WTC11 (cell line): ENCODE measurements at regions not wholly inside any gene's neighbourhood (a gene's known extent, or its start where the extent isn't known, plus 50 kb on each side); places are given as distances from the start of the nearest gene placed in this dataset.

ENCODE experiments used
- ATAC-seq: fragments of 200-7000 bp; cut with Tn5 transposase; 2 replicates; pipeline ENCODE4 v1.10.0; 2021; ENCODE audit warnings: mild to moderate bottlenecking, moderate library complexity
- CTCF ChIA-PET: fragments of 300-600 bp; sonication (Branson Sonifier 250); formaldehyde crosslinking; loops from one replicate; lab custom pipeline; 2021; ENCODE audit warnings: antibody characterized with exemption; lab: Charles Lee
- POLR2A ChIA-PET: fragments of 350-600 bp; sonication (Branson Sonifier 250); formaldehyde crosslinking; loops from one replicate; lab custom pipeline; 2021; ENCODE audit warnings: antibody characterized with exemption; lab: Charles Lee
- DNase-seq: peaks from one replicate; pipeline ENCODE4 v3.0.0; 2021; ENCODE audit warnings: low spot score
- H3K27ac Mint-ChIP-seq: 2 replicates; pipeline ENCODE4 v1.8.0; 2021; ENCODE audit warnings: mixed read lengths
- H3K27me3 Mint-ChIP-seq: 2 replicates; pipeline ENCODE4 v1.8.0; 2021; ENCODE audit warnings: low read depth, mild to moderate bottlenecking, moderate library complexity, mixed read lengths
- H3K36me3 Mint-ChIP-seq: 2 replicates; pipeline ENCODE4 v1.8.0; 2021; ENCODE audit warnings: mixed read lengths
- H3K4me1 Mint-ChIP-seq: 2 replicates; pipeline ENCODE4 v1.8.0; 2022; ENCODE audit warnings: mixed read lengths
- H3K4me3 Mint-ChIP-seq: 2 replicates; pipeline ENCODE4 v1.8.0; 2021; ENCODE audit warnings: mild to moderate bottlenecking, moderate library complexity, mixed read lengths
- H3K9me3 Mint-ChIP-seq: 2 replicates; pipeline ENCODE4 v1.8.0; 2021; ENCODE audit warnings: mixed read lengths
- AR ChIP-seq: fragments of 250-450 bp; sonication (Bioruptor Pico); IDR thresholded peaks from 2 replicates; pipeline ENCODE4 v1.9.0; 2021; ENCODE audit warnings: mild to moderate bottlenecking
- ARID4B ChIP-seq: sonication (generic); formaldehyde crosslinking; IDR thresholded peaks from 2 replicates; pipeline ENCODE4 v1.8.0; 2023; ENCODE audit warnings: missing genetic modification reagents, mild to moderate bottlenecking, borderline replicate concordance
- ATF3 ChIP-seq: sonication (generic); formaldehyde crosslinking; conservative IDR thresholded peaks from 2 replicates; pipeline ENCODE4 v1.8.1; 2022; ENCODE audit warnings: mild to moderate bottlenecking, missing genetic modification reagents
- CBFB ChIP-seq: sonication (generic); formaldehyde crosslinking; IDR thresholded peaks from 2 replicates; pipeline ENCODE4 v1.8.1; 2022; ENCODE audit warnings: mild to moderate bottlenecking, low read depth, missing genetic modification reagents
- CREM ChIP-seq: sonication (generic); formaldehyde crosslinking; IDR thresholded peaks from 2 replicates; pipeline ENCODE4 v1.8.1; 2022; ENCODE audit warnings: mild to moderate bottlenecking, missing genetic modification reagents, moderate library complexity
- ELF4 ChIP-seq: sonication (generic); formaldehyde crosslinking; IDR thresholded peaks from 2 replicates; pipeline ENCODE4 v1.8.1; 2022; ENCODE audit warnings: low read depth, mild to moderate bottlenecking, moderate library complexity, missing genetic modification reagents
- ERG ChIP-seq: fragments of 250-450 bp; sonication (Bioruptor Pico); IDR thresholded peaks from 2 replicates; pipeline ENCODE4 v1.8.0; 2021; ENCODE audit warnings: mild to moderate bottlenecking
- ESRRA ChIP-seq: sonication (generic); formaldehyde crosslinking; IDR thresholded peaks from 2 replicates; pipeline ENCODE4 v1.8.1; 2022; ENCODE audit warnings: mild to moderate bottlenecking, missing genetic modification reagents, borderline replicate concordance
- FOXK1 ChIP-seq: sonication (generic); formaldehyde crosslinking; IDR thresholded peaks from 2 replicates; pipeline ENCODE4 v1.8.0; 2022; ENCODE audit warnings: mild to moderate bottlenecking, moderate library complexity, missing genetic modification reagents
- MYBL2 ChIP-seq: sonication (generic); formaldehyde crosslinking; IDR thresholded peaks from 2 replicates; pipeline ENCODE4 v1.8.1; 2023; ENCODE audit warnings: mild to moderate bottlenecking, moderate library complexity, missing genetic modification reagents
- NFE2L1 ChIP-seq: sonication (generic); formaldehyde crosslinking; IDR thresholded peaks from 2 replicates; pipeline ENCODE4 v1.8.1; 2023; ENCODE audit warnings: missing genetic modification reagents
- SOX15 ChIP-seq: fragments of 250-450 bp; sonication (Bioruptor Pico); IDR thresholded peaks from 2 replicates; pipeline ENCODE4 v1.9.0; 2021; ENCODE audit warnings: mild to moderate bottlenecking
- SP1 ChIP-seq: sonication (generic); formaldehyde crosslinking; conservative IDR thresholded peaks from 2 replicates; pipeline ENCODE4 v1.8.1; 2022; ENCODE audit warnings: missing genetic modification reagents
- TCF7 ChIP-seq: sonication (generic); formaldehyde crosslinking; IDR thresholded peaks from 2 replicates; pipeline ENCODE4 v1.8.0; 2022; ENCODE audit warnings: mild to moderate bottlenecking, low read depth, missing genetic modification reagents, moderate library complexity
- TEAD1 ChIP-seq: sonication (generic); formaldehyde crosslinking; IDR thresholded peaks from 2 replicates; pipeline ENCODE4 v1.8.0; 2022; ENCODE audit warnings: mild to moderate bottlenecking, missing genetic modification reagents
- USF1 ChIP-seq: sonication (generic); formaldehyde crosslinking; IDR thresholded peaks from 2 replicates; pipeline ENCODE4 v1.8.0; 2022; ENCODE audit warnings: mild to moderate bottlenecking, missing genetic modification reagents
- ZNF138 ChIP-seq: sonication (generic); formaldehyde crosslinking; conservative IDR thresholded peaks from 2 replicates; pipeline ENCODE4 v1.8.1; 2022; ENCODE audit warnings: mild to moderate bottlenecking, moderate library complexity, missing genetic modification reagents
- ZNF416 ChIP-seq: fragments of 250-450 bp; sonication (Bioruptor Pico); IDR thresholded peaks from 2 replicates; pipeline ENCODE4 v1.9.0; 2021; ENCODE audit warnings: mild to moderate bottlenecking, inconsistent platforms
- ZNF512 ChIP-seq: sonication (generic); formaldehyde crosslinking; IDR thresholded peaks from 2 replicates; pipeline ENCODE4 v1.8.1; 2022; ENCODE audit warnings: missing genetic modification reagents, borderline replicate concordance
- TF ChIP-seq, protein P1 (sequence below): fragments of 250-450 bp; sonication (Bioruptor Pico); IDR thresholded peaks from 2 replicates; pipeline ENCODE4 v2.1.2; 2022; ENCODE audit warnings: mild to moderate bottlenecking, moderate library complexity
- TF ChIP-seq, protein P2 (sequence below): sonication (generic); formaldehyde crosslinking; IDR thresholded peaks from 2 replicates; pipeline ENCODE4 v1.8.1; 2023; ENCODE audit warnings: mild to moderate bottlenecking, missing genetic modification reagents, moderate library complexity
- TF ChIP-seq, protein P3 (sequence below): fragments of 200-600 bp; IDR thresholded peaks from 2 replicates; pipeline ENCODE4 v1.8.0; 2022; ENCODE audit warnings: antibody characterized with exemption

GRCh38 chr4:111699165-111699564 is 446.1 kb upstream of the FAM241A start (continued):
- TF ChIP-seq, protein P1, sequence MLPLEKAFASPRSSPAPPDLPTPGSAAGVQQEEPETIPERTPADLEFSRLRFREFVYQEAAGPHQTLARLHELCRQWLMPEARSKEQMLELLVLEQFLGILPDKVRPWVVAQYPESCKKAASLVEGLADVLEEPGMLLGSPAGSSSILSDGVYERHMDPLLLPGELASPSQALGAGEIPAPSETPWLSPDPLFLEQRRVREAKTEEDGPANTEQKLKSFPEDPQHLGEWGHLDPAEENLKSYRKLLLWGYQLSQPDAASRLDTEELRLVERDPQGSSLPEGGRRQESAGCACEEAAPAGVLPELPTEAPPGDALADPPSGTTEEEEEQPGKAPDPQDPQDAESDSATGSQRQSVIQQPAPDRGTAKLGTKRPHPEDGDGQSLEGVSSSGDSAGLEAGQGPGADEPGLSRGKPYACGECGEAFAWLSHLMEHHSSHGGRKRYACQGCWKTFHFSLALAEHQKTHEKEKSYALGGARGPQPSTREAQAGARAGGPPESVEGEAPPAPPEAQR (CRISPR knock-in tag), result no peak
- no peak for TF ChIP-seq TCF7 (CRISPR knock-in tag)
- no peak for TF ChIP-seq ESRRA (CRISPR knock-in tag)
- no peak for TF ChIP-seq NFE2L1 (CRISPR knock-in tag)
- no peak for TF ChIP-seq ZNF138 (CRISPR knock-in tag)
- no peak for TF ChIP-seq MYBL2 (CRISPR knock-in tag)
- no peak for TF ChIP-seq ELF4 (CRISPR knock-in tag)
- TF ChIP-seq ARID4B (CRISPR knock-in tag), result no peak

DNA sequence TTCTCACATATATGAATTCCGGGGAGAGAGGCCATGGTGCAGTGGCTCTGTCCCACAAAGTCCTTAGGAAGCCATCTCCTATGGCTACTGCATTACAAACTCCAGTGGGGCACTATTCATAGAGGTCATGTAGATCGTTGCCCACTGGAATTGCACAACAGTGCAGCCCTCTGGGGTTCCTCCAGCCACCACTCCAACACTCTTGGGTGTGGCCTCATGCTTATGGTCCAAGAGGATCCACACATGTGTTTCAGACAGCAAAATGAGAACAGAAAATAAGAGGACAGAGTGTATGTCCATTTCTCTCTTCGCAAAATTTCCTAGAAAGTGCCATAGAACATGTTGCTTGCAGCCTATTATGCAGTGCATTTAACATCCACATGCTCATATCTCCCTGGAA is 444.2 kb upstream of the FAM241A start:
- DNase-seq (no peak), ATAC-seq (no peak)
- Mint-ChIP-seq H3K9me3 (no peaks in the 10 kb centered on the region), H3K27ac (no peak overlapping the region), H3K4me1 (no peaks in the 10 kb centered on the region), H3K36me3 (no peaks in the 10 kb centered on the region), H3K4me3 (no peak overlapping the region), H3K27me3 (no peaks in the 10 kb centered on the region)
- ChIA-PET CTCF (no interaction called here), POLR2A (no interaction called here)
- TF ChIP-seq SP1 (CRISPR knock-in tag), result no peak
- TF ChIP-seq AR (CRISPR knock-in tag), result no peak
- TF ChIP-seq FOXK1 (CRISPR knock-in tag), result no peak
- TF ChIP-seq ZNF512 (CRISPR knock-in tag), result no peak
- no peak for TF ChIP-seq TEAD1 (CRISPR knock-in tag)
- TF ChIP-seq ERG (CRISPR knock-in tag), result no peak
- TF ChIP-seq, protein P2, sequence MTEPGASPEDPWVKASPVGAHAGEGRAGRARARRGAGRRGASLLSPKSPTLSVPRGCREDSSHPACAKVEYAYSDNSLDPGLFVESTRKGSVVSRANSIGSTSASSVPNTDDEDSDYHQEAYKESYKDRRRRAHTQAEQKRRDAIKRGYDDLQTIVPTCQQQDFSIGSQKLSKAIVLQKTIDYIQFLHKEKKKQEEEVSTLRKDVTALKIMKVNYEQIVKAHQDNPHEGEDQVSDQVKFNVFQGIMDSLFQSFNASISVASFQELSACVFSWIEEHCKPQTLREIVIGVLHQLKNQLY (CRISPR knock-in tag), result no peak
- no peak for TF ChIP-seq ATF3
- no peak for TF ChIP-seq CBFB (CRISPR knock-in tag)
- TF ChIP-seq SOX15, result no peak
- TF ChIP-seq USF1 (CRISPR knock-in tag), result no peak
- TF ChIP-seq, protein P3, sequence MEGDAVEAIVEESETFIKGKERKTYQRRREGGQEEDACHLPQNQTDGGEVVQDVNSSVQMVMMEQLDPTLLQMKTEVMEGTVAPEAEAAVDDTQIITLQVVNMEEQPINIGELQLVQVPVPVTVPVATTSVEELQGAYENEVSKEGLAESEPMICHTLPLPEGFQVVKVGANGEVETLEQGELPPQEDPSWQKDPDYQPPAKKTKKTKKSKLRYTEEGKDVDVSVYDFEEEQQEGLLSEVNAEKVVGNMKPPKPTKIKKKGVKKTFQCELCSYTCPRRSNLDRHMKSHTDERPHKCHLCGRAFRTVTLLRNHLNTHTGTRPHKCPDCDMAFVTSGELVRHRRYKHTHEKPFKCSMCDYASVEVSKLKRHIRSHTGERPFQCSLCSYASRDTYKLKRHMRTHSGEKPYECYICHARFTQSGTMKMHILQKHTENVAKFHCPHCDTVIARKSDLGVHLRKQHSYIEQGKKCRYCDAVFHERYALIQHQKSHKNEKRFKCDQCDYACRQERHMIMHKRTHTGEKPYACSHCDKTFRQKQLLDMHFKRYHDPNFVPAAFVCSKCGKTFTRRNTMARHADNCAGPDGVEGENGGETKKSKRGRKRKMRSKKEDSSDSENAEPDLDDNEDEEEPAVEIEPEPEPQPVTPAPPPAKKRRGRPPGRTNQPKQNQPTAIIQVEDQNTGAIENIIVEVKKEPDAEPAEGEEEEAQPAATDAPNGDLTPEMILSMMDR, result no peak
- no peak for TF ChIP-seq ZNF416
- no peak for TF ChIP-seq CREM (CRISPR knock-in tag)
